GM10248 (cell line): ENCODE measurements at regions not wholly inside any gene's neighbourhood (a gene's known extent, or its start where the extent isn't known, plus 50 kb on each side); places are given as distances from the start of the nearest gene placed in this dataset.

Source experiments
- CTCF ChIA-PET: fragments of 300-600 bp; sonication (Branson Sonifier 250); formaldehyde crosslinking; extraction: SDS; loops from one replicate; lab custom pipeline; 2021; ENCODE audit warnings: antibody characterized with exemption; lab: Yijun Ruan, JAX
- POLR2A ChIA-PET: fragments of 350-650 bp; sonication (Branson Sonifier 250); formaldehyde crosslinking; extraction: SDS; loops from one replicate; lab custom pipeline; 2020; ENCODE audit warnings: antibody characterized with exemption; lab: Yijun Ruan, JAX
- DNase-seq: peaks from one replicate; pipeline ENCODE4 v3.0.0; 2012; ENCODE audit errors: extremely low spot score
- TF ChIP-seq, protein P1 (sequence below): IDR thresholded peaks from 2 replicates; pipeline ENCODE4 v1.5.1; 2012; ENCODE audit warnings: mild to moderate bottlenecking, low read depth; ENCODE audit errors: extremely low read depth, missing control alignments, control extremely low read depth

GRCh38 chr1:69436151-69436550, 131.6 kb upstream of the LRRC7 start:
- no peak for DNase-seq
- TF ChIP-seq, protein P1, sequence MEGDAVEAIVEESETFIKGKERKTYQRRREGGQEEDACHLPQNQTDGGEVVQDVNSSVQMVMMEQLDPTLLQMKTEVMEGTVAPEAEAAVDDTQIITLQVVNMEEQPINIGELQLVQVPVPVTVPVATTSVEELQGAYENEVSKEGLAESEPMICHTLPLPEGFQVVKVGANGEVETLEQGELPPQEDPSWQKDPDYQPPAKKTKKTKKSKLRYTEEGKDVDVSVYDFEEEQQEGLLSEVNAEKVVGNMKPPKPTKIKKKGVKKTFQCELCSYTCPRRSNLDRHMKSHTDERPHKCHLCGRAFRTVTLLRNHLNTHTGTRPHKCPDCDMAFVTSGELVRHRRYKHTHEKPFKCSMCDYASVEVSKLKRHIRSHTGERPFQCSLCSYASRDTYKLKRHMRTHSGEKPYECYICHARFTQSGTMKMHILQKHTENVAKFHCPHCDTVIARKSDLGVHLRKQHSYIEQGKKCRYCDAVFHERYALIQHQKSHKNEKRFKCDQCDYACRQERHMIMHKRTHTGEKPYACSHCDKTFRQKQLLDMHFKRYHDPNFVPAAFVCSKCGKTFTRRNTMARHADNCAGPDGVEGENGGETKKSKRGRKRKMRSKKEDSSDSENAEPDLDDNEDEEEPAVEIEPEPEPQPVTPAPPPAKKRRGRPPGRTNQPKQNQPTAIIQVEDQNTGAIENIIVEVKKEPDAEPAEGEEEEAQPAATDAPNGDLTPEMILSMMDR = no peak
- CTCF ChIA-PET = no interaction called here
- POLR2A ChIA-PET = no interaction called here

DNA sequence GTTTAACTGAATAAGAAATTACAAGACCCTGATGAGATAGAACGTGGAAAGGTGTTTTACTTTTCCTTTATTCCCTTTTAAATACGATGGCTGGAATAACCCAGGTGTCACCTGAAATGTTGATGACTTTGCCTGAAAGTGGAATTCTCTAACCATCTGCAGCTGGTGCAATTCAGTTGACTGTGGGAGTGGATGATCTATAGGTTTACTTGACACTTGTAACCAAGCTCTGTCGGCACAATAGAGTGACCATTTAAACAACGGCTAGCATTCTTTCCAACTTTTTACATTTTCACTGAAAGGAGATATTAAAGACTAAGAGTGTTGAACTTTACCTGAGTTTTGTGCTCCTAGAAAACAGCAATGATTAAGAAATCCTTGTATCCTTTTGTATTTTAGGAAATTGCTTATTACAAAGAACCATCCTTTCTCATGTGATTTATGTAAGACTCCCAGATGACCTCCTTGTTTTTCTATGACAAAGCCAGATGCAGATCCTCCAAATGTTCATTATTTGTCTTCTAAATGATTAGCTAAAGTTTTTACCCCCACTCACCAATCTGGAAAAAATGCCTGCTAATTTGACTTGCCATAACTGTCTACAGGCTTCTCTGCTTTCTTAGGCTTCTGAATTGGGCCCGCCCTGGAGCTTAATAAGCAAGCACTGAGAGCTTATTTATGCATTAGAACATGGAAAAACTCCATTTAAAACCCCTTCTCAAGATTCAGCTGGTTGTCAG, 129.5 kb upstream of the LRRC7 start:
- TF ChIP-seq, protein P1 = no peak
- ChIA-PET CTCF (interaction anchor here (2.3 kb wide), 1 partner anchor 27 kb away, joined by 7 read pairs; no protein-coding TSS in a partner anchor), POLR2A (no interaction called here)
- no peak for DNase-seq

DNA sequence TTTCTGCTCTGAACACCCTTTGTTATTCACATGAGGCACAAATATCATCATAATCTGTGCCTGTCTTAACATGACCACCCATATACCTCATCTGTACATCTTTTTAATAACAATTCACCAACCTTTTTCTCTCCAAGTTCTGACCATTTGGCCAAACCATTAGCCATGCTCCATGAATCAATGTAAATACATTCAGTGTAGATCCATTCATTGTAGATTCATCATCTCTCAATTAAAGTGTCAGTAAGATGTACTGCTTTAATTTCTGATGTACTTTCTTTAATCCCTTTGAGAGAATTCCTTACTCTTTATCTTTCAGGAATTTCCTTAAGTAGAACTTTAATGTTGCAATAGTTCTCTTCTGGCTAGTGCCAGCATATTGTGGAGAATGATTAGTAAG, 126.2 kb upstream of the LRRC7 start:
- TF ChIP-seq, protein P1 = no peak
- POLR2A ChIA-PET = no interaction called here
- DNase-seq = no peak
- CTCF ChIA-PET = no interaction called here

- POLR2A ChIA-PET = no interaction called here
- DNase-seq = no peak
- CTCF ChIA-PET = interaction anchor here (1.6 kb wide), 1 partner anchor 9 kb away, joined by 4 read pairs; no protein-coding TSS in a partner anchor
- TF ChIP-seq, protein P1 = no peak
Observed at GRCh38 chr1:69451196-69451595, 116.5 kb upstream of the LRRC7 start.

GRCh38 chr1:69455718-69456117, 112.0 kb upstream of the LRRC7 start:
- TF ChIP-seq, protein P1 = no peak
- ChIA-PET CTCF (no interaction called here), POLR2A (no interaction called here)
- DNase-seq = no peak

DNA sequence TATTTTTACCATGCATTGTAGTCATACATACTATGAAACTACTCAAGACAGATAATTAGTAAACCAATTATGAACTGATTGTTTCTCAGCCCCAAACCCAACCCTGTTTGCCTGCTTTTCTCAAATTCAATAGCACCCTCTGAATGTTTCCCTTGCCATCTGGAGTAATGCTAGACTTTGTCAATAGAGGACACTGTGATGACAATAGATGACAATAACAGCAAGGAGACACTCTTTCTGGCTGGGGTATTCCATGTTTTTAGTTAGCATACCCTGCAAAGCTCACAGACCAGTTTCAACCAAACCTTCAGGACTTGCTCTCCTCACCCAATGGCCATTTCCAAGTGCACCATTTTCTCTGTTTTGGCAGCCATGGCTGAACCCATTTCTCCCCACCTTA, 108.5 kb upstream of the LRRC7 start:
- TF ChIP-seq, protein P1 = no peak
- no peak for DNase-seq
- CTCF ChIA-PET = no interaction called here
- POLR2A ChIA-PET = no interaction called here
